HG02870 (cell line): ENCODE measurements at regions not wholly inside any gene's neighbourhood (a gene's known extent, or its start where the extent isn't known, plus 50 kb on each side); places are given as distances from the start of the nearest gene placed in this dataset.

Source experiments
- ATAC-seq: cut with Tn5 transposase; IDR thresholded peaks from one replicate; pipeline ENCODE4 v1.9.1; 2021; ENCODE audit warnings: mild to moderate bottlenecking, moderate library complexity; ENCODE audit not compliant: unreplicated experiment

DNA sequence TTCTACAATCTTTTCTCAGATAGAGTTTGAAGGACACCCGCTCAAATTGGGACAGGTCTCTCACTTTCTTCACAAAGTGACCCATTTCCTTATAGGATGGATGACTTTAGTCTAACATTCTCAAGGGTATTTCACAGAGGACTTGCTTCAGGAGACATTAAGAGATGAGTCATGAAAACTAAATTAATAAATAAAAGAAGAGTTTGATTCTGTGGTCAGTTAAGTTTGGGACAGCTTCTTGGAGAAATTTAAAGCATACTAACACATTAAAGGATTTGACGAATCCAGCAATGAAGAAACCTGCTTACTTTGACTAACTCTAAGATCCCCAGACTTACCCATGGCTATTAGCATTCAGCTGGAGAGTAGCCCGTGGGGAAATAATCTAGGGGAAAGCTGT is 95.6 kb upstream of the RAB3GAP2 start:
- ATAC-seq: no peak

DNA sequence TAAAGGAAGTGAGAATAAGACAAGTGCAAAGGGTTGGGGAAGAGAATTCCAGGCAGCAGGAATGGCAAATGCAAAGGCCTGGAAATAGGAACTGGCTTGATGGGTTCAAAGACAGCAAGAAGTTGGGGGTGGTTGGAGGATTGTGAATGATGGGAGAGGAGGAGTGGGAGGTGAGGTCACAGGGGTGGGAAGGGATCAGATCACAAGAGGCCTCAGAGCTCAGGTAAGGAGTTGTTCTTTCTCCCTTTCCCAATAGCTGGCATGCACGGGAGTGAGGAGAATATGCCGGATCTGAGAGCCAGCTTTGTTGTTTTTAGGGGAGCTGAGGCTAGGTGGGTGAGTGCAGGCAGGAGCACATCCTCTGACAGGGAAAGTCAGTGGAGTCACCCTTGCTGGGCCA is 94.0 kb upstream of the RAB3GAP2 start:
- no peak for ATAC-seq

DNA sequence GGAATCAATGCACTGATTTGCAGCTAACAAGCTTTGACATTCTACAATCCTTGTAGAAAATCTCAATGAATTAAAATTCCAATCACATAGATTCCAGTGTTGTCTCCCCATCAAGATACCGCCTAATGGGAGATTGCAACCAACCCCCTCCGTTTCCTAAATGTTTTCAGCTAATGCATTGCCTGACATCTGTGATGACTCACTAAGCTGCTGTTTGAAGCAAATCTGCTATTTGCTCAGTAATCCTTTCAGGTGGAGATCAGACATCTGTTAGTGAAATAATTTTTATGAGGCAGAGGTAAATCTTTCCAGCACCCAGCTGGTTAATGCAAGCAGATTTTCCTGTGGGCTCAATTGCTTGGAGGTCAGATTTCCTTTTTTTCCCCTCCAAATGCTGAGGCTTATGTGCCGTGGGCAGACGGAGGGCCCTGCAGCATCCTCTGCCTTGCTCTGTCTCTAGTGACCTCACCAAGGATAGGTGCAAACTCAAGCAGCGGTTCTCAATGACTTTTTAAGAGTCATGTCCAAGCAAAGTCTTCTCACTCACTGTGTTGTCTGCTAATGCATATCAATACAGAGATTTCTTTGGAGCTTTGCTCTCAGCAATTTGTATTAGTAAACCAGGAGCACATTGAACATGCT is 91.1 kb upstream of the RAB3GAP2 start:
- no peak for ATAC-seq

DNA sequence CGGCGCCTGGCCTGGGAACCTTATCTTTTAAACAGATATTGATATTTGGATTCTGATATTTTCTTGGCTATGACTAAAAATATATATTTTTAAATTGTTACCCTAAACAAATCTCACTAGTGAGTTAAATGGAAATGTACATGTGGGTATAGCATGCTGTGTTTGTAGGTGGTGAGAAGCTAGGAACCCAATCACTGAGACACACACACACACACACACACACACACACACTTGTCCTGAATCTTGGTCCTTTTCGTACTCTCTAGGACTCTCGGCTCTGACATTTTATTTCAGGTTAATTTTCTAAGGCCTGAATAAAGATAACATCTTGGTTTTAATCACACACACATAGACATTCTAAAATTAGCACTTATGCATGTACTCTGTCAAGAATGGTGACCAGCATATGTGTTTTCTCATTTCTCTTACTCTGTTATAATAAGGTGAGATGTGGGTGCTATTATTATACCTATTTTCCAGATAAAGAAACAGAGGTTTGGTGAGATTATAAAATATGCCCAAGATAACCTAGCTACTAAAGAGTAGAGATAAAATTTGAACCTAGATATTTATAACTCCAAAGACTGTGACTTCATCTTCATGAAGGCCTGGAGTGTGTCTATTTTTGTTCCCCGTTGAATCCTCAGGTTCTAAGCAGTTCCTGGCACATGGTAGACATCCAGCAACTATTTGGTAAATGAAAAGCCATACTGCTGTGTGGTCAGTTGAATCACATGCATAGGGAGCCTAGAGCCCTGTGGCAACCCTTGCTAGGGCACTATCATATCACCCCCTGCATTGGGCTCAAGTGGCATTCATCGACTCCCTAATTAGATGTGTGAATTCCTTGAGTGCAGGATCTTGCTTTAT is 85.0 kb upstream of the RAB3GAP2 start:
- ATAC-seq: no peak

DNA sequence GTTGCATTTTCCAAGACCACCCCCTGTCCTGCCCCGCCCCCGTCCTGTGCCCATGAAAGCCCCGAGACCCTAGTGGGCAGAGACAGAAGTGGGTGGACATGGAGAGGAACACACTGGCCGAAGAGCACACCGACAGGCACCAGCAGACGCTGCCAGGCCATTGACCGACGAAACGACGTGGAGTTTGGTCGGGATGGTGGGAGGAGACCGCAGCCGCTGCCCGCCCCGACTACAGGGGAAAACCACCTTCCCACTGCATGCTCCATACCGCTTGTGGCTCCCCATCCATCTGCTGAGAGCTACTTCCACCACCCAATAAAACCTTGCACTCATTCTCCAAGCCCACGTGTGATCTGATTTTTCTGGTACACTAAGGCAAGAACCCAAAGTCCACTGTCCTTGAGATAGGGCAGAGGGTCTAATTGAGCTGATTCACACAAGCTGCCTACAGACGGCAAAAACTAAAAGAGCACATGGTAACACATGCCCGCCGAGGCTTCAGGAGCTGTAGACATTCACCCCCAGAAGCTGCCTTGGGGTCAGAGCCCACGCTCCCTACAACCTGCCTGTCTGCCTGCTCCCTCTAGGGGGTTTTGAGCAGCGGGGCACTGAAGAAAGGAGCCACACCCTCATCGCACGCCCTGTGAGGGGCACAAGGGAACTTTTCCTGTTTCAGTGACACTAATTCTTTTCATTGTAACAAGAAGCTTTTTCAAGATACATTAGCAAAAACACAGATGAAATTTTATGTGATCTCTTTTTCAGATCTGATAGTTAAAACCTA is 81.2 kb upstream of the RAB3GAP2 start:
- ATAC-seq: no peak

DNA sequence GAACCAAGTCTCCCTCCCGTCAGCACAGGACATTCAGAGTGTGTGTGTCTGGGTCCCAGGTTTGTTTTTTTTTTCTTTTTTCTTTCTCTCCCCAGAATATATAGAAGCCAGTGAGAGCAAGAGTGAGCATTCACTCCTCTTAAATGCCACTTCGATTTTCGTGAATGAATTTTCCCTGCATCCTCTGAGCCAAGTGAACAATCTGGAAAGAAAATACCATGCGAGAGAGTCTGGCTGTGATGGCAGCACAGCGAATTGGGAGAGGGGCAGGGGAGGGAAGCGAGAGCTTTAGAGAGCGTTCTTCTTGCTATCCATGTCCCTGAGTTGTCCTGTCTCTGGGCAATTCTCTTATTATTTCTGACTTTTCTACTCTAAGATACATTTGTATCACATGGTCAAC is 76.0 kb upstream of the RAB3GAP2 start:
- no peak for ATAC-seq

DNA sequence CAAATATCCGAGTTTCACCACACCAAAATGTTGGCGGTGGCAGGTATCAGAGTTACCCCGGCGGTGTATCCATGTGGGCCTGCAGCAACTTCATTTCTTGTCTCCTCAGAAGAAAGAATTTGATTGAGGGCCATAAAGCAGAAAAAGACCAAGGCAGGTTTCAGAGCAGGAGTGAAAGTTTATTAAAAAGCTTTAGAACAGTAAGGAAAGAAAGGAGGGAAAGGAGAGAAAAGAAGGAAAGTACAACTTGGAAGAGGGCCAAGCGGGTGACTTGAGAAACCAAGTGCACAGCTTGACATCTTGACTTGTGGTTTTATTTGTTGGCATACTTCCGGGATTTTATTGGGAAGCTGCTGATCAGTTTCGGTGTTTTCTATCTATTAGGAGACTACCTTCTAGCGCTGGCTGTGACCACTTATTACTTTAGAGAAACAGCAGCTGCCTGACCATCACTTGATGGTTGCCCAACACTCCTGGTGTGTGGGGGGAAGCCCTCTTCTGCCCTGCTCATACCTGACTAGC is 75.5 kb upstream of the RAB3GAP2 start:
- no peak for ATAC-seq

DNA sequence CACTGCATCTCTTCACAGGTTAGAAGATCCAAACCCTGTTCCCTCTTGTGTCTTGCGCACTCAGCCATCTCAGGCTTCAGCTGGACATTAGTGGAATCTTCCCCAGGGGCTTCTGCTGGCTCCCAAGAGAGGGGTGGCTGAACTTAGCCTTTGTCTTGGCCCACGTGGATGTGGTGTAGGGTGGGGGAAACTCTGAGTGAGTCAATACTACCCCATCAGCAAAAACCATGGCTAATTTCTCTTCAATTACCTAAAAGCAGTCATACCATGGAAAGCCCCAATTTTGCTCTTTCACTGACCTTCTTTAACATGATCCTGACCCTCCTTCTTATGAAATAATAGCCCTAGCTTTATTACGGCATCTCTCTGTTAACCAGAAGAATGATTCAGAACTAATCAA is 72.5 kb upstream of the RAB3GAP2 start:
- ATAC-seq: peak; percentile 84

DNA sequence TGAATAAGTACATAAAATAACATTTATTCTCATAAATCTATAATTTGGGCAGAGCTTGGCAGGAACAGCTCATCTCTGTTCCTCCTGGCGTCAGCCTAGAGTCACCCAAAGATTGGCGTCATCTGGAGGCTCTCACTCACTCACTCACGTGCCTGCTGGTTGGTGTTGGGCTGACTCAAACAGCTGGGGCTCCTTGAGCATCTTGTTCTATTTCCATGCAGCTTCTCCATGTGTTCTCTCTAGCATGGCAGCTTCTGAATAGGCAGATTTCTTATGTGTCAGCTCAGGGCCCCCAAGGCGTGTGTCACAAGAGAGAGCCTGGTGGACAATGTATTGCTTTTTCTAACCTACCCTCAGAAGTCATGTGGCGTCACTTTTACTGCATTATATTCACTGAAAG is 70.6 kb upstream of the RAB3GAP2 start:
- ATAC-seq: no peak

DNA sequence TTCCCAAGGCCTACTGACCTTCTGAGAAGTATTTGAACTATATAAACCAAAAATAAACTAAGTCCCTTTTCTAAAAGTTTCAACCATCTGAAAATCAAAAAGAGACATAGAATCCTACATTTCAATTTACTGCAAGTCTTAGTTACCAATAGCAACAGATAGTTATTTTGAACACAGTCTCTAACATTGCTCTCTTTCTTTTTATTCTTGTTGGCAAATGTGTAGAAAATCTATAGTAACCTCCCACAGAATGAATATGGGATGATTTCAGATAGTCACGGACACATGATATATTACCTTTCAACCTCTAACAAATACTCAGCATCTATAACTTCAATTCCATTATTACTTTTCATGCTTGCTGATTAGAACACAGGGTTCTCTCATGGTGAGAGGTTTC is 68.9 kb upstream of the RAB3GAP2 start:
- ATAC-seq: no peak

DNA sequence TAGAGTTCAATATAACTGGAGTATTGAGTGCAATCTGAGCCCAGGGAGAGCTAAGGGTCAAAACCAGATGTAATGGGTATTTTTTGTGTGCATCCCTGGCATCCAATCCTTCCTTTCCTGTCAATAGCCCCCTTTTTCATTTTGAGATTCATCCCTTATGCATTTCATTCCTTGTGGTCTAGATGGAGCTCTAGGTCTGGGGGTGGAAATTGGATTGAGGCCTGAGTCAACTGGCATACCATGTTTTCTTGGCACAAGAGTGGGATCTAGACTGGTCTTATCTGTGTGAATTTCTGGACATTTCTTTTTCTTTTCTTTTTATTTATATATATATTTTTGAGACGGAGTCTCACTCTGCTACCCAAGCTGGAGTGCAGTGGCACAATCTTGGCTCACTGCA is 67.3 kb upstream of the RAB3GAP2 start:
- ATAC-seq: no peak

DNA sequence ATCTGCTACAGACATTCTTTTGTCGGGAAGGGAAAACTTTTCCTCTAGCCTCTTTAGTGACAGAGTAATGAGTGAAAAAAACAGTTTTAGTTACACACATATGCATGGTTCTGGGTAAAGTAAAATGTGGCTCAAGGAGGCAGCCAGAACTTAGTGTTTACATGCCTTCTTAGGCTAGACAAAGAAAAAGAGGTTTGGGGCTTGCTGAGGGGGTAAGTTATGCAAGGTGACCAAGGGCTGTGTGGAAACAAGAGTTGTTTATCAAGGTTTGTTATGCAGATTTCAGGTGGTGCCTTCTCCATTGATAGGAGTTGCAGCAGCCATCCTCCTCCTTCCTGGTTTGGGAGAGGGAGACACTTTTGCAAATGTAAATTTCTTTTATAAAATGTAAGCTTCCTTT is 66.5 kb upstream of the RAB3GAP2 start:
- no peak for ATAC-seq

DNA sequence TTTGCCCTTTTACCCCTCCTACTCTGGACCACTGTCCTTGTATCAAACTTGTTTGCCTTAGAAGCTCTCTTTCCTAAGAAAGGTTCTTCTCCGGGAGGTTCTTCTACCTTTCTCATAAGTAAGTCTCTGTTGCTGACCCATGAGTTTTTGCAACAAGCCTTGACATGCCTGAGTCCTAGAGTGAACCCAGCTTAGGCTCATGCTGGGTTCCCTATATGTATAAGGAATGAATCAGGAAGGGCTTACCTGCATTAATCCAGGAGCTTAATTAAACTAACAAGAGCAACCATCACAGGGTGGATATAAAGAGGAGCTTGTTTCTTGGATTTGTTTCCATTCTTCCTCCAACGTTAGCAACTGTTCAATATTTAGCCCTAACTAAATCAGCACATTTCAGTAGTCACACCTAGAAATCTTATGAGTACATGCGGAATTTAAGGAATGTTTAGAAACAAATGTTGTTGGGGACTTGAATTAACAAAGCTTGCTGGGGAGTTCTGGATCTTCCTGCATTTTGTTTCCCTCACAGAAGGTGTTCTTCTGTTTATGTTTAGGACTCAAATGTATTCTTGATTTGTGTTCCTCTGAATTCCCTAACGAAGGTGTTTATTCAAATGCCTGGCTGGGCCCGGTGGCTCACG is 64.3 kb upstream of the RAB3GAP2 start:
- ATAC-seq: no peak

DNA sequence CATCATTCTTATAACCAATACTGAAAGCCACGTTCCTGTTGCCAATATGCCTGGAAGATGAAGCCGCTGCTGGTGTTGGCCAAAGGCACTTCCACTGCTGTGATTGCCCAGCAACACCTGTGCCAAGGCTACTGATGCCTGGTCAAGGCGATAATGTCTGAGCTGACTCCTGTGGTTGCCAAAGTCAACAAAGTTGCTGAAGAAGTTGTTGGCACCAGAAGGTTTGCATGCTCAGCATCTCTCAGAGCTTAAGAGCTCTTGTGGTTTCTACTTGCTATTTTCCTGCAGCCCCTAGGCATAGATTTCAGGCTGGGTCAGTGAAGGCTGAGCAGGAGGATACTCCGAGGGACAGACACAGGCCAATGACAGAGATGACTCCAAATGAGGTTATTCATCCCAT is 63.4 kb upstream of the RAB3GAP2 start:
- ATAC-seq: no peak

DNA sequence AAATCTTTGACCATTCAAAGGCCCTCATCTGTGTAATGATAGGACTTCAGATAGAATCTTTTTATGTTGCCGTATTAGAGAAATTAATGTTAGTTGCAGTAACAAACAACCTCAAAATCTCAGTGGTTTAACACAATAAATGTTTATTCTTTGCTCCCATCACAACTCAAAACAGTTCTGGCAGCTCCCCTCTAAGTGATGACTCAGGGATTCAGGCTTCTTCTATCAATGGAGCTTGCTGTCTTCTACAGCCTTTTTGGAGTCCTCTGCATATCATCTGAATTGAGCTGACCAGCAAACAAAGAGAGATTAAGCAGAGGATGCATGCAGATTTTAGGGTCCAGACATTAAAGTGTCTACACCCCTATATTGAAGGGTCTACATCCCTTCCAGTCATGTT is 59.1 kb upstream of the RAB3GAP2 start:
- ATAC-seq: no peak

DNA sequence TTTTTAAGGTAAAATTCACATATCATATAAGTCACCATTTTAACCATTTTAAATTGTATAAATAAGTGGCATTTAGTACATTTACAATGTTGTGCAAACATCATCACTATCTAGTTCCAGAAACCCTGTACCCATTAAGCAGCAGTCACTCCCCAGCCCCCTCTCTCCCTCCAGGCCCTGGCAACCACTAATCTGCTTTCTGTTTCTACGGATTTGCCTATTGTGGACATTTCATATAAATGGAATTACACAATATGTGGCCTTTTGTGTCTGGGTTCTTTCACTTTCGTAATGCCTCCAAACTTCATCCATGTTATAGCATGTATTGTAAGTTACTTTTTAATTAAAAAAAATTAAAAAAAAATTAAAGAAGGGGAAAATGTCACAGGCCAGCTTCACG is 58.0 kb upstream of the RAB3GAP2 start:
- no peak for ATAC-seq

DNA sequence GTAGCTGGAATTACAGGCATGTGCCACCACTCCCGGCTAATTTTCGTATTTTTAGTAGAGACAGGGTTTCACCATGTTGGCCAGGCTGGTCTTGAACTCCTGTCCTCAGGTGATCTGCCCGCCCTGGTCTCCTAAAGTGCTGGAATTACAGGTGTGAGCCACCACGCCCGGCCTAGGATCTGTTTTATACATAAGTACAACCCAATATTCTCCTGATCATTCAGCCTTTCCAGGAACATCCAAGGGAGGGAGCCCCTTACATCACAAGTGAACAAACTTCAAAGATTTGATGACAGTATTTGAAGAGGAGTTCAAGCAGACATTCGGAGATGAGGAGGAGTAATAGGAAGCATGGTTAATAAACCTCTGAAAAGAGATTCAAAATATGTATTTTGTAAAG is 54.9 kb upstream of the RAB3GAP2 start:
- no peak for ATAC-seq

DNA sequence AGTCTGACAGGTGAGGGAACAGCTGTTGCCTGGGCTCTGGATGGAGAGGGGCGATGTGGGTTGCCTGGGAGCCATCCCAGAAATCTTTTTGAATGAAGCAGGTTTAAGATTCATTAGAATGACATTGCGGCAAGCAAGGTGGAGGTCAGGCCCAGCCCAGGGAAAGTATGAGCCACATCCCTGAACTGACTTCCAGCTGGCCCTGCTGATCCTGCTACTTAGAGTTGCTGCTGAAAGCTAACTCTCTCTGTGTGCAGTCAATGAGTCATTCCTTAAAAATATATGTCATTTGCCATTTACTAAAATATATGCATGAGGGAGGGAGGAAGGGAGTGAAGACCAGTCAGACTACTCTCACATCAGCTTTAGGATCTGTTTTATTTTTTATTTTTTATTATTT is 54.3 kb upstream of the RAB3GAP2 start:
- no peak for ATAC-seq

DNA sequence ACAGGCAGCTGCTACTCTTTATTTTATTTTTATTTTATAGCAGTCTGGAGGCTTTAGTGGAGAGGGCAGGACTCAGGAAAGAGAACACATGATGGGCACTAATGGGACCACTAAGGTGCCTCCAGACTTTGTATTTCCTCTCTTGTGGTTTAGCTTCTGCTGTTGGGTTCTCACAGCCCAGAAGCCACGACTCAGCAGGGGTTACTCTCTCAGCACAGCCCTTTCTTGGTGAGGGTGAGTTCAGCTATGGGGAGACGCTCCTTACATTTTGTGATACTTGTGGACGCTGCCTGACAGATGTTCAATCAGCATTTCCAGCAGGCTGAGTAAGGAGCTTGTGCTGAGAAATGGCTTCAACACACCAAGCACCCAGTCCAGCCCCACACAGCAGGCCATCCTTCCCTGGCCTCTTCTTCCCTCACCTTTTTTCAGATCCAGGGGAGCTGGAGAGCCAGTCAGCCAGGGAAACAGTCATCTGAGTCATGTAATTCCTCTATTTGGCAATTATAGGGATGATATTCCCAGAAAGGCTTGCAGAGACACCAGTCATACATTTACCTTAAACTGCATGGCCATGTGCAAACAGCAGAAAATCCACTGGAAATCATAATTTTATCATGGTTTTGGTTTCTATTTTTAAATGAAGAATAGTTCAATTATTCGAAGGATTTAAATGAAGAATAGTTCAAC is 53.2 kb upstream of the RAB3GAP2 start:
- no peak for ATAC-seq

DNA sequence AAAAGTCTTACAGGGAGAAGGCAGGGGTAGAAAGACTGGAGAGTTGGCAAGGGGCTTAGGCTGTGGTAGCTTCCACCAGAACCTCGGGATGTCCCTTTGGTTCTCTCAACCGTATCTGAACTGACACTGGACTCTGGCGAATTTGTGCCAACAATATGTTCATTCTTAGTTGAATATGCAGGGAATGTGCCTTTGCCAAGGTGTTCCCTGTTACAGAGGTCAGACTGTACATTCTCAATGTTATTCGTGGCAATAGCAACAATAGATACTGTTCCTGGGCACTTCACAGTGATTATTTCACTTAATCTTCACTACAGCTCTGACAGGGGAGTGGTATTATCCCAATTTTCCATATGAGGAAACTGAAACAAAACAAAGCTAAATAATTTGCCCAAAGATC is 51.5 kb upstream of the RAB3GAP2 start:
- no peak for ATAC-seq

DNA sequence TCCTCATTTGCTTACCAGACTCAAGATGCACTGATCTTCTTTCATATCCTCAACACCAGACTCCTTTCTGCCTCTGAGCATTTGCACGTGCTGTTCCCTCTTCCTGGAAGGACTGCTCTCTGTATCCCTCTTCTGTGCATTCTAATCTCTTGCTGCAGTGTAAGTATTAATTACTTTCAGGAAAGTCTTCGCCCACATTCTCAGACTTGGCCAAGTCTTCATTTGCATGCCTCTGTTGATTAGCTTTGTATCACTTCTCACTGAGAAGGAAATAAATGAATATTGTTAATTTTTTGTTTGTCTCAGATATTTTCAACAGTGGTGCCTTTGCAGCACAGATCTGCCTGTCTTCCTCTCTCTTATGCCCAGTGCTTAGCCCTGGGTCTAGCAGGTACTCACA is 50.3 kb upstream of the RAB3GAP2 start:
- ATAC-seq: no peak
